ENCODE measurements at regions not wholly inside any gene's neighbourhood (a gene's known extent, or its start where the extent isn't known, plus 50 kb on each side); places are given as distances from the start of the nearest gene placed in this dataset.

GRCh38 chr11:8858808-8859207 lies 52.2 kb upstream of the AKIP1 start:
- no peak overlapping the region for H3K27ac ChIP-seq
- DNase-seq (ENCODE audit: low read depth, low spot score): no peak
